DND-41 (cell line): ENCODE measurements at regions not wholly inside any gene's neighbourhood (a gene's known extent, or its start where the extent isn't known, plus 50 kb on each side); places are given as distances from the start of the nearest gene placed in this dataset.
"Not testable (repeated sequence)": the region's sequence is repeated elsewhere in the genome, so short reads cannot be mapped to it uniquely, and the experiment has no call there.

Experiments used
- CTCF ChIP-seq: IDR thresholded peaks from 2 replicates; pipeline ENCODE4 v1.5.1; 2012; ENCODE audit warnings: borderline replicate concordance, low read length, moderate library complexity, mild to moderate bottlenecking; ENCODE audit not compliant: poor library complexity, severe bottlenecking; ENCODE audit errors: extremely low read depth
- EZH2 ChIP-seq: IDR thresholded peaks from 3 replicates; pipeline ENCODE4 v1.6.1; 2012; ENCODE audit warnings: borderline replicate concordance, low read depth, mild to moderate bottlenecking, moderate library complexity, low read length, inconsistent platforms; ENCODE audit not compliant: severe bottlenecking

GRCh38 chr1:243050613-243051012, 204.5 kb downstream of the CEP170 start:
- not testable (repeated sequence) for TF ChIP-seq CTCF, EZH2
